Stimulated activated CD8-positive, alpha-beta memory T cell treated with anti-CD3 and anti-CD28 coated beads, Interleukin-12 subunit alpha, Interleukin-12 subunit beta, amount 100 ng/mL, for 1 hour (primary cell): ENCODE measurements at regions not wholly inside any gene's neighbourhood (a gene's known extent, or its start where the extent isn't known, plus 50 kb on each side); places are given as distances from the start of the nearest gene placed in this dataset.
"Not testable (repeated sequence)": the region's sequence is repeated elsewhere in the genome, so short reads cannot be mapped to it uniquely, and the experiment has no call there.

Experiments used
- DNase-seq: peaks from one replicate; pipeline ENCODE4 v3.0.0-alpha.2; 2020; ENCODE audit warnings: low read depth

DNA sequence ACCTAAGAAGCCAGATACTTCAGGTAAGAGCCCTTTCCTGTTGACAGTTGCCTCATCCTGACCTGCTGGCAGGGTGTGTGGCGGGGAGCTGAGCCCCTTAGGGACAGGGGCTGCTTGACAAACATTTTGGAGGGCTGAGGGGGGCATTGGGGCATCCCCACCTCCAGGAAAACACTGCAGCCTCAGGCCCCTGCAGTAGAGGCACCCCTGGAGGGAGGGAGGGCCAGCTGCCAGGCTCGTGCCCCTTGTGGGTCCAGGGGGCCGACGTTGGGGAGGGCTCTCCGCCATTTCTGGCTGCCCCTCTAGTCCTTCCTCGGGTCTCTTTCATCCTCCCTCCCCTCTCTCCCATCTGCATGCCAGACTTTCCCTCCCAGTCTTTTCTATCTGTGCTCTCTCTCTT, 177.3 kb downstream of the RPS24 start:
- no peak for DNase-seq

DNA sequence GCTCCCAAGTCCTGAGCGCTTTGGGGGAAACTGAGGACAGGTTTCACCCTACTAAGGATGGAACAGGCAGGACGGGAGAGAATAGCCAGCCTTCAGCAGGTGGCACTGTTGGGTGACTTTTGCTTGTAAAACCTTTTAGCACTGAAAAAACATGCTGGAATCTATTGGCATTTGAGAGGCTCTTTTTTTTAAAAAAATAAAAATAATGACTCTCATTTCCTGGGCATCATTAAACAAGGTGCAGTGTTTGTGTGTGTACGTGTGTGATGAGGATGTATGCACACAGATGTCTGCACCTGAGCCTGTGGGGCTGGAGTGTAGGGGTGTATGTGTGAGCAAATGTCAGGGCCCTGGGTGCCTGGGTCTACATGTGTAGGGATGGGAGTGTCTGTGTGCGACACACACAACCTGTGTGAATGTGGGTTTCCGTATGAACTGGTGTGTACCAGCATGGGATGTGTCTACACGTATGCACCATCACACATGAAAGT, 177.9 kb downstream of the RPS24 start:
- DNase-seq = no peak

DNA sequence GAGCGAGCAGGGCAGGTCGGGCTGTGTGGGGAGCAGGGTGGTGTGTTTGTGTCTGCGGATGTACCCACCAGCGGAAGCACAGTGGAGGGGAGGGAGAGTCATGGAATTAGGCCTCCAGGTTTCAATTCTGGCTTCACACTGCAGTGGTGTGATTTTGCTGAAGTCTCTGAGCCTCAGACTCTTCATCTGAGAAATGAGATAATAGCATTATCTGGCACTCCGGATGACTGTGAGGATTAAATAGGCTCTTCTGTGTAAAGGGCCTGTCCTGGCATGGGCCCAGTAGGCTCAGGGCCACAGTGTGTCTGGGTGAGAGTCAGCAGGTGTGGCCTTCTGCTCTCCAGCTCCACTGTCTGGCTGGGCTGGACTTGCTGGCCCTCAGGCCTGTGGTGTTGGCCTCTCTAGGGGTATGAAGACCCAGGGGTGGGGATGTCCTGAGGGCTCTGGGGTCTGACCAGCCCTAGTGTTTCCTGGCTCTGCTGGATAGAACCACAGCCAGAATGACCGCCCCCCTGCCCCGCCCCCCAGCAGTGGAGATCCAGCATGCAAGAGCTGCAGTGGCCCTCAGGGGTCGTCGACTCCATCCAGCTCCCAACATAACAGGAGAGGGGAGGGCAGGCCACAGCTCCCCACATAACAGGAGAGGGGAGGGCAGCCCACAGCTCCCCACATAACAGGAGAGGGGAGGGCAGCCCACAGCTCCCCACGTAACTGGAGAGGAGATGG, 178.6 kb downstream of the RPS24 start:
- DNase-seq = no peak

DNA sequence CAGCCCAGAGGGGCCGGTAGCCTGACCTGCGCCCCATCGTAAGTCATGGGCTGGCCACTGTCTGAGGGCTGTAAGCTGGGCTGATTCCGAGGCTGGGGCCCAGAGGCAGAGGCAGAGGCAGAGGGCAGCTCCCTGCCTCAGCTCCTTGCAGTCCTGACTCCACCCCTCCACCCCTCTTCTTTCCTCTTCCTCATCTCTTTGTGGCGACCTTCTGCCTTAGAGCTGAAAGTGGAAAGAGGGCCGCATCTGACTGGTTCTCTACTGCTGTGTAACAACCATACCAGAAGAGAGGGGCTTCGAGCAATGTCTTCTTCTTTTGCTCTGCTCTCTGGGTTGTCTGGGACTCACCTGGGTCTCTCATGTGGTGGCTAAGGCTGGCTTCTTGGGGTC, 179.1 kb downstream of the RPS24 start:
- no peak for DNase-seq

DNA sequence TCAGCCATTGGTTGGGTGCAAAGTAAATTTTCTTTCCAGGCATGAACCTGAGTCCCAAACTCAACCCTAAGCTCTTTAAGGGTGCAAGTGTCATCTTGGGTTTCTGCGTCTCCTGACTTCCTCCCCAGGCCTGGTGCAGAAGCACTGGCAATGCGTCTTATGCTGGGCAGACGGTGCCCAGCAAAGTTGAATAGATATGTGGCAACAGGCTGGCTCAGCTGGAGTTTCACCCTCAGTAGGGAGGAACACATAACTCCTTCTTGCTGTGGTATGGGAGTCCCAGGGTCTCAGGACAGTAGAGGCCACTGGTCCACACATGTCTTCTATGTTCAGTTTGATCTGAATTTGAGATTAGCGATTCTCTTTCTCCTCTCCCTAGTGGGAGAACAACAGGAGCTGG, 181.3 kb downstream of the RPS24 start:
- DNase-seq = no peak

DNA sequence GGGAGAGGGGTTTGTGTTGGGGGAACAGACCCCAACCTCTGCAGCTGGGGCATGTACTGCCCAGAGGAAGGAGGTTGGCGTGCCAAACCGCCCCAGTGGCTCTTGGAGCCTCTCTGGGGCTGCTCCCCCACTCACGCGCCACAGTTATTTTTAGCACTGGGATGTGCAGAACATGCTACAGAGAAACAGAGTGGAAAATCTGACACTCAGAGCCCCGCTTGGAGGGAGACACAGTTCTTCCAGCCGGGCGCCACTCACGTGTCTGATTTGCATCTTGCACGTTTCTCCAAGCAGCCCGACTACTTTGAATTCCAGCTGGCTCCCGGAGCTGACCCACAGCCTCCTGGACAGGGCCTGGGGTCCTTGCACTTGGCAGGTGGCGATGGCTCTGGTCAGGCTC, 182.0 kb downstream of the RPS24 start:
- DNase-seq = no peak

DNA sequence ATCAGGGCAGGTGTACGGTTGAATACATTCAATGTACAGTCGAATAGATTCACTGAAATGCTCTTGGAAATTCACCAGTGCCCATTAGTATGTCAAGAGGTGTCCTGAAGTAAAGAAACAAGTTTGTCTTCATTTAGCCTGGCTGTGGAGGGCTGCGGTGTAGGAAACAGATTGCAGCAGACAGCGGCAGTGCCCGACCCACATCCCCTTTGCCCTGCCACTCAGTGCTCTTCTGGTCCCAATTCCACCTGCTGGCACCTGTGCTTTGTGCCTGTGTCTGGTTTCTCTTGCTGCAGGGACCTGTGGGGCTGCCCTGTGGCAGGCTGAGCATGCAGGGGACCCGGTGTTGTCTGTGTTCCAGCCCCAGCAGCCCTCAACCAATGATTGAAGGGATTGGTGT, 183.7 kb downstream of the RPS24 start:
- DNase-seq = no peak

DNA sequence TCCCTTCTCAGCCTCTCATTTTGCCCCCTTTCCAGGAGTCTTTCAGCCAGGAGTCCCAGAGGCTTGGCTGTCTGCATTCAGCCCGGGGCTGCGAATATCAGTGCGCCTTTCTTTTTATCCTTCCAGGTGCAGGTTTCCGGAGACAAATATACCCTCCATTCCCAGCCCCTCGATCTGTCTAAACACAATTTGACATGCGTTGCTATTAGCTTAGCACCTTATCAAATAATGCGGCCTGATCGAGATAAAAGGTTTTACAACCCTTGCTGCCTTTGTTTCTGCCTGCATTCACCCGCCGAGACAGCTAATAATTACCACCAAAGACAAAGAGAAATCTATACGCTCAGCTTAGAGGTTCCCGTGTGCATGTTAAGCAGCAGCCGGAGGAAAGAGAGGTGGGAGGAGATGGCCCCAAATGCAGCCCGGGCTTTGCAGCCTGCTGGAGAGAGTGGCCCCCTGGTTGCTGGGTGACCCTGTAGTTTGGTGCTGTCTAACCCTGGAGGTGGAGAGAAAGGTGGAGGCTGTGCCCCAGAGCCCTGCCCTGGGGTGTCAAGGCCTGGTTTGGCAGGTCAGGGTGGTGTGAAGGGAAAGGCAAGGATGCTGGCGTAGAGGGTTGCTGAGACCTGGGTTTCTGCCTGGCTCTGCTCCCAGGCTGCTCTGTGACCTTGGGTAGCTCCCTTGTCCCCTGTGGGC, 185.3 kb downstream of the RPS24 start:
- DNase-seq = no peak

DNA sequence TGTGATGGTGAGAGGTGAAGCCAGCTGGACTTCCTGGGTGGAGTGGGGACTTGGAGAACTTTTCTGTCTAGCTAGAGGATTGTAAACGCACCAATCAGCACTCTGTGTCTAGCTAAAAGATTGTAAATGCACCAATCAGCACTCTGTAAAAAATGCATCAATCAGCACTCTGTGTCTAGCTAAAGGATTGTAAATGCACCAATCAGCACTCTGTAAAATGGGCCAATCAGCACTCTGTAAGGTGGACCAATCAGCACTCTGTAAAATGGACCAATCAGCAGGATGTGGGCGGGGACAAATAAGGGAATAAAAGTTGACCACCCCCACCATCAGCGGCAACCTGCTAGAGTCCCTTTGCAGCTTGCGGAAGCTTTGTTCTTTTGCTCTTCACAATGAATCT, 185.9 kb downstream of the RPS24 start:
- not testable (repeated sequence) for DNase-seq

DNA sequence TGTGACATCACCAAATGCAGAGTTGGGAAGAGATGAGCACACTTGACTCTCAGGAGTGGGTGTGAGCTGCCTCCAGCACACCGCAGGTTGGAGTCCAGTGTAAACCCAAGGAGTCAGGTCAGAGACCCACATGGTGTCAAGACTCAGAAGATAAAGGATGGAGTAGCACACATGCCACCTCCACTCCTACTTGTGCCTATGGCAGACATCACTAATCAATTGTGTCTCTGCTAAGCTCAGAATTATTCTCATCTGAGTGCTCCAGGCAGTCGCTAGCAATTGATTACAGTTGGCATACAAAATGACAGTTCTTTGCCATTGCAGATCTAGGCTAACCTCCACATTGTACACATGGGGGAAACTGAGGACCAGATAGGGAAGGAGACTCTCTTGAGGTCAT, 187.1 kb downstream of the RPS24 start:
- DNase-seq = no peak

DNA sequence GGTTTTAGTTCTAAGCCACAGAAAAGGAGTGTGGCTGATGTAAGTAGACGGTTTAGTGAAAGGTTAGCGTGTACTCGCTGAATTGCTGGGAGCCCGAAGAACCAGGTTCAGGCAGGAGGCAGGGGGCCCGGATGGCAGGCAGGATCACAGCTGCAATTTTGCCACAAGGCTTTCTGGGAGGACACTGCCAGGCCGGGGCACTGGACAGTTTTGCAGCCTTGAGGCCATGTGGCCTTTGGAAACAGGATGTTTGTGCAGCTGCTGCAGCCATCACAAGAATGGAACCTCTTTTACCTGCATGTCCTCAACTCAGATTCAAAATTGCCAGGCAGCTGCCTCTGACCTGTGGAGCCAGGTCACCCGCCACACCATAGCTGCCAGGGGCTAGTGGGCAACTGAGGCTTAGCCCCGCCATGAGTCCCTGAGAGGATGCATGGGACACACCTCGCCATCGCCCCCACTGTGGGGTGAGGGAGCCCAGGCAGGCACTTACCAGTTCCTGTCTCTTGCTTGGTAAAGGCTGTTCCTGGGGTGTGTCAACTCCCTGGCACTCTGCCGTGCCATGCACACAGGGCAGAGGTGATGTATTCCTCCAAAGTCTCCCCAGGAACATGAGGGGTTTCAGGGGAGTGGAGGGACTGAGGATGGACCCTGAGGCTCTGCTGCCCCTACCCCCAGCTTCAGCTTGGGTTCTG, 188.6 kb downstream of the RPS24 start:
- DNase-seq = no peak

DNA sequence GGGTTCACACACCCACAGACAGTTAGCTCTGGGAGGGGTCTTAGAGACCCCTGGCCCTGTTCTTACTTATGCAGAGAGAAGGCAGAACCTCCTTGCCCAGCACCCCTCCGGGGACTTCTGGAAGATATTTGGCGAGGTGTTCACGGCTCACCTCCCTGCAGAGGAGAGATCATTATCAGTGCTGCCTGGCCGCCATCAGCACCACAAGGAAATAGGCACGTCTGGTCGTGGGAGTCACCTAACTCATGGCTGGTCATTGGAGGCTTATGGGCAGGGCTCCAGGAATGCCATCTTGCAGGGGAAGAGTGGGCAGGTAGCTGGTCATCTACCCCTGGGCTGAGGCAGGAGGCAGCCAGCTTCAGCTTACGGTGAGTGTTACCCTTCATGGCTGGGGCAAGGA, 189.4 kb downstream of the RPS24 start:
- DNase-seq = no peak

DNA sequence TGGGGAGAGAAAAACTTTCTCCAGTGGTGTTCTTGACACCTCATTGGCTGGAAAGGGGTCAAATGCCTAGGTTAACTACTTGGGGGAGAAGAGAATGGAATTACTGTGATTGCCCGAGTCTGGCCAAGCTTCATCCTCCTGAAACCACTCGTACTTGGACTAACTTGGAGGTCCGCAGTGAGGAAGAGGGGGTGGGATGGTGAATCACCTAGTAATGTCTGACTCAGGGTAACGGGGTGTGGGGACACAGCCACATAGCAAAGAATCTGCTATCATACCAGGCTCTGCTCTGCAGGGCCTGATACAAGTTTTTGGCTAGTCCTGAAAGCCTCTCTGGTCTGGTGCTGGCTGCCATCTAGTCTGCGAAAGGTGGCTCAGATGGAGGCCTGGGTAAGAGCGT, 190.9 kb downstream of the RPS24 start:
- no peak for DNase-seq

DNA sequence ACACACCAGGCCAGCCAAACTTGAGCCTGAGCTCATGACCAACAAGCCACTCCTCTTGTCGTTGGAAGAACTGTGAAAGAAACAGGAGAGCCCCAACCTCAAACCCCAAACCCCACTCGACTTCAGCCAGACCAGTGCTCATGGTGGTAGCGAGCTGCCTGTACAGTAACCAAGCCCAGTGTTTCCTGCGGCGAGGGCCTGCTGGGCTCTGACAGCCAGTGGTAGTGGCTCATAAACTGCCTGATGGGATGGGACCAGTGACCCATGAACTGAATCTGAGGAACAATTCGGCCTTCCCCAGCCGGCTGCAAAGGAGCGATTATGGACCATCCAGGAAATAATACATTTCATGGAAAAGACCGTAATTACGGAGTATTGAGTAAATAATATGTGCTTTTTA, 191.9 kb downstream of the RPS24 start:
- DNase-seq = no peak

DNA sequence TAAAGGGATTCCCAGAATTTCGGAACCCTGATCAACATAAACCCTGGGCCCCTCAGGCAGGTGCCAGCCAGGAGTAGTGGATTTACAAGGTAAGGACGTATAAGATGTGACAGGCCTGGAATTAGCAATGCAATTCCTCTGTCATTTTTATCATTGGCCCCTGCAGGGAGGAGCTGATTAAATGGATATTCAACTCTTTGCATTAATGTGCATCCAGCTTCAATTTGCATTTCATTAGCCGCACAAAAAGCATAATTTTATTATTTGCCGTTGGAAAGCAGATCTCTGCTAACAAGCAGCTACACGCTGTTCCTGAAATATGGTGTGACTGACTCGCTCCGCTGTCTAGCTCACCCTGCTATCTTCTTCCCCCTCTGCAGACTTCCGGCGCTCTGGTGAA, 195.8 kb downstream of the RPS24 start:
- DNase-seq = no peak

DNA sequence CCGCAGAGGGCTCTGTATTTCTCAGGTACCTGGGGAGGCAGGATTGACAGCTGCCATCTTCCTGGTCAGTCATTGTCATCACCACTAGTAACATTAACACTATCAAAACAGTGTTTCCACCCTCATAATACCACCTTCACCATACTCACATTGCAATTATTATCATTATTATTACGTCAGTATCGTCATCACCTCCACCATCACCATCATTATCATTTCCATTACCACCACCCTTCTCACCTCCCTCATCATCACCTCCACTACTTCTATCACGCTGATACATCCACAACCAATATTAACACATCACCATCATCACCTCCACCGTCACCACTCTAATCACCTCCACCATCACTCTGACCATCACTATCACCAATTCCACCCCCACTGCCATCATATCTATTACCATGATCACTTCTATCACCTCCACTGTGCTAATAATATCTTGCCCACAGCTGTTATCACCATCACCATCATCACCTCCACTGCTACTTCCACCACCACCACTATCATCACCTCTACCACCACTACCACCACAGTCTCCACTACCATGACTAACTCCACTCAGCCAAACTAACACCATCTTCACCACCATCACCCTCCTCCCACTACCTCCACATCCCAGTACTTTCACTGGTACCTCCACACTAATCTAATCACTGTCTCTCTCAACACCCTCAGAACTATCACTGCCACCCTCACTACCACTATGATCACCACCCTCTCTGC, 196.4 kb downstream of the RPS24 start:
- DNase-seq = no peak

DNA sequence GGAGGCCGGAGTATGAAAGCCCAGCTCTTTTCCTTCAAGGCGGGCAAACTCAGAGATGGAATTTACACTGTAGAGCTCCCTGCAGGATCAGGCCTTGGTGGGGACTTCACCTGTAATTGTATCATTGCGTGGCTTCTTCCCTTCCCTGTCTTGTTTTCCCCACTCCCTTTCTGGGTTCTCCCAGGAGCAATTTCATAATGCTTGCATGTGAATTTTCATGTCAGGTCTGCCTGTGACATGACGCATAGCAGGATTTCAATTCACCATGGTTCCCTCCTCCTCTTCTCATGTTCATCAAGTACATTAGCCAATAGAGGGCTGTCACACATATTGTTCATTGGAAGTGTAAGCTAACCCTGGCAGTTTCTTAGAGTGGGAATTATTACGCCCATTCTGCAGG, 197.7 kb downstream of the RPS24 start:
- no peak for DNase-seq

DNA sequence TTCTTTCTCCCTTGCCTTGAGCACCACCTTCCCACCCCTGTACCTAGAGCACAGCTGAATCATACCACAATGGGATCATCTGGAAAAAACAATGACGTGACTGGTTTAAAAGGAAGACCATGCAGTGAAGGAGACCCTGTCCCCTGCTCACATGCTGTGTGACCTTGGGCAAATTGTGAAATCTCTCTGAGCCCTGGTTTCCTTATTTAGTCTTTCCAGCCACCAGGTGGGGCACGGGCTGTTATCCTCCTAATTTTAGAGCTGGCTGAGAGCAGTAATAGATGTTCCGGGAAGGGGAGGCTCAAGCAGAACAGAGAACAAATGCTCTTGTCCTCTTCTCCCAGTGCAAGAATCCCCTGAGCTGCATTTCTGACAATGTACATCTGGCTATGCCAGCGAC, 198.3 kb downstream of the RPS24 start:
- no peak for DNase-seq

DNA sequence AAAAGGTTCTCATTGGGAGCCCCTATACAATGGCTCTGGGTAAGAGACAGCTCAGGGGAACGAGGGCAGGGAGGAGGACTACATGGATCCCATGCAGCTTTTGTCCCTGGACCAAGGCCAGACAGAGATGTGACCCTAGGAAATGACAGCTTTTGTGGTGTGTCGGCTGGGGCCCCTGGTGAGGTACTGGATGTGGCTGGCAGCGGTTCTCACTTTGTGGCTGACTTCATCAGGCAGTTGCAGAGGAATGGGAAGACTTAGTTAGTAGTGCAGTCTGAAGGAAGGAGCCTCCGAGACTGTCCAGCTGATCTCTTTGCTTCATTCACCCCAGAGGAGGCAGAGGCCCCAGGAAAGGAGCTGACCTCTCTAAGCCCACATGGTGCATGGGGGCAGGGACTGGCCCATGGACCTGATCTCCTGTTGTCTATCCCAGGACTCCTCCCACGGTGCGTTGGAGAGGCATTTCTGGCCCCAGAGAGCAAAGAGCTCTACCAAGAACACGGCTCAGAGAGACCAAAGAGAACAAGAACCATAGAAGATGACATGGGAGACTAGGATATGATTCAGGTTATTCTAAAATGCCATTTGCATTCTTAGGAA, 202.9 kb downstream of the RPS24 start:
- no peak for DNase-seq

DNA sequence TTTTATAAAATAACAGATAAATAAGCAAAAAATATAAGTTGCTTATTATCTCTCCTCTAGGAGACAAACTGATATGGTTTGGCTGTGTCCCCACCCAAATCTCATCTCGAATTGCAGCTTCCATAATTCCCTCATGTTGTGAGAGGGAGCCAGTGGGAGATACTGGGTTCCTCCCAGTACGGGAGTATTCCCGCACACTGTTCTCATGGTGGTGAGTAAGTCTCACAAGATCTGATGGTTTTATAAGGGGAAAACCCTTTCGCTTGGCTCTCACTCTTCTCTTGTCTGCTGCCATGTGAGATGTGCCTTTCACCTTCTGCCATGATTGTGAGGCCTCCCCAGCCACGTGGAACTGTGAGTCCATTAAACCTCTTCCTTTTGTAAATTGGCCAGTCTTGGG, 204.3 kb downstream of the RPS24 start:
- DNase-seq = not testable (repeated sequence)

DNA sequence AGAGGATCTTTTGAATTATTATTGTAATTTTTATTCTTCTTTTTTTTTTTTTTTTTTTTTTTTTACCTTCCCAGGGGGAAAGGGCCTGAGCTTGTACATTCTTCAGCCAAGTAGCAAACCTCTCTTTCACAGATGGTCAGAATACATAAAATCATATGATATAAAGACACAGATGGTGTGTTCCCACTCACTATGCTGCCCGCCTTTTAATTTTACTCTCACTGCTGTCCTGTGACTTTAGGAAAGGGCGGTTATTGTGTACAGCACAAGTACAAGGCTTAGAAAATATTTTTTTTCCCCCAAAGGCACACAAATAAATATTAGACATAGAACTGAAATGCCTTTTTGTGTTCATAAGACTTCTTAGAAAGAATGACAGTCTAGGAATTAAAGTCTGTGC, 213.6 kb downstream of the RPS24 start:
- no peak for DNase-seq

DNA sequence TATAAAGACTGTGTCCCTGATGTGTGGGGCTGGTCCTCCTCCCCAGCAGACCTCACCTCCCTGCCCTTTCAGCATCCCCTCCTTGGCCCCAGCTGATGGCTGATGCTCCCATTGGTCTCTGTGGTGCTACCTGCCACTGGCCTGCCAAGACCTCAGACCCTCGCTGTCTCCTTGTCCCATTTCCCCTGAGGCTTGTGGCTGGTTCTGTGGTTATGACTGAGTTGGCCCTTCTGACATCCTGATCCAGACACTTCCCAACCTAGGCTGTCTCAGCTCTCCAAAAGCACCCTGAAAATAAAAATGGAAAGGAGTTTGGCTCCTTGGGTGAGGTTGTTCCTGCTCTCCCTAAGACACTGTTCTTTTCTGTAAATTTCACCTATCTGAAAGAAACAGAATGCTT, 214.2 kb downstream of the RPS24 start:
- DNase-seq = no peak
